ENCODE measurements at regions not wholly inside any gene's neighbourhood (a gene's known extent, or its start where the extent isn't known, plus 50 kb on each side); places are given as distances from the start of the nearest gene placed in this dataset.

GRCh38 chr4:115279330-115279729 is 165.9 kb upstream of the NDST4 start:
- Mint-ChIP-seq H3K27ac (no peak overlapping the region), H3K9me3 (no peaks in the 10 kb centered on the region), H3K4me3 (no peak overlapping the region), H3K36me3 (ENCODE audit: low read depth) (no peaks in the 10 kb centered on the region), H3K27me3 (ENCODE audit: low read depth) (no peaks in the 10 kb centered on the region), H3K4me1 (no peaks in the 10 kb centered on the region)
- no peak for TF ChIP-seq CTCF (IDR thresholded peaks at IDR 0.05; ENCODE audit: unreplicated experiment in 3 of 3)

- no peaks in the 10 kb centered on the region for H3K27me3 Mint-ChIP-seq (ENCODE audit: low read depth)
- no peak overlapping the region for H3K4me3 Mint-ChIP-seq
- H3K9me3 Mint-ChIP-seq: no peaks in the 10 kb centered on the region
- no peaks in the 10 kb centered on the region for H3K4me1 Mint-ChIP-seq
- H3K36me3 Mint-ChIP-seq (ENCODE audit: low read depth): no peaks in the 10 kb centered on the region
- H3K27ac Mint-ChIP-seq: no peak overlapping the region
- no peak for TF ChIP-seq CTCF (IDR thresholded peaks at IDR 0.05; ENCODE audit: unreplicated experiment in 3 of 3)
These were observed 165.4 kb upstream of the NDST4 start for GRCh38 chr4:115278830-115279229.

GRCh38 chr4:115275615-115276014 is 162.2 kb upstream of the NDST4 start:
- no peak overlapping the region for H3K27ac Mint-ChIP-seq
- no peaks in the 10 kb centered on the region for H3K4me1 Mint-ChIP-seq
- no peak for TF ChIP-seq CTCF (IDR thresholded peaks at IDR 0.05; ENCODE audit: unreplicated experiment in 3 of 3)
- H3K4me3 Mint-ChIP-seq: no peak overlapping the region
- H3K36me3 Mint-ChIP-seq (ENCODE audit: low read depth): no peaks in the 10 kb centered on the region
- no peaks in the 10 kb centered on the region for H3K27me3 Mint-ChIP-seq (ENCODE audit: low read depth)
- H3K9me3 Mint-ChIP-seq: no peaks in the 10 kb centered on the region

GRCh38 chr4:115274545-115274944 is 161.1 kb upstream of the NDST4 start:
- Mint-ChIP-seq H3K9me3 (no peaks in the 10 kb centered on the region), H3K36me3 (ENCODE audit: low read depth) (no peaks in the 10 kb centered on the region), H3K27ac (no peak overlapping the region), H3K4me1 (no peaks in the 10 kb centered on the region), H3K27me3 (ENCODE audit: low read depth) (no peaks in the 10 kb centered on the region), H3K4me3 (no peak overlapping the region)
- no peak for TF ChIP-seq CTCF (IDR thresholded peaks at IDR 0.05; ENCODE audit: unreplicated experiment in 3 of 3)

- Mint-ChIP-seq H3K36me3 (ENCODE audit: low read depth) (no peaks in the 10 kb centered on the region), H3K27me3 (ENCODE audit: low read depth) (no peaks in the 10 kb centered on the region), H3K27ac (no peak overlapping the region), H3K9me3 (no peaks in the 10 kb centered on the region), H3K4me1 (peaks cover 6% of the 10 kb centered on the region), H3K4me3 (no peak overlapping the region)
- TF ChIP-seq CTCF (IDR thresholded peaks at IDR 0.05; ENCODE audit: unreplicated experiment in 3 of 3): no peak
These were observed 159.2 kb upstream of the NDST4 start for GRCh38 chr4:115272594-115272993.

- no peaks in the 10 kb centered on the region for H3K27me3 Mint-ChIP-seq (ENCODE audit: low read depth)
- H3K9me3 Mint-ChIP-seq: no peaks in the 10 kb centered on the region
- no peak for TF ChIP-seq CTCF (IDR thresholded peaks at IDR 0.05; ENCODE audit: unreplicated experiment in 3 of 3)
These were observed 158.8 kb upstream of the NDST4 start for GRCh38 chr4:115272185-115272584.

More at GRCh38 chr4:115272185-115272584, 158.8 kb upstream of the NDST4 start:
- no peak overlapping the region for H3K4me3 Mint-ChIP-seq
- H3K4me1 Mint-ChIP-seq: peaks cover 6% of the 10 kb centered on the region
- H3K36me3 Mint-ChIP-seq (ENCODE audit: low read depth): no peaks in the 10 kb centered on the region
- H3K27ac Mint-ChIP-seq: no peak overlapping the region

Data from nephron (organoid).